ENCODE measurements at regions not wholly inside any gene's neighbourhood (a gene's known extent, or its start where the extent isn't known, plus 50 kb on each side); places are given as distances from the start of the nearest gene placed in this dataset.

DNA sequence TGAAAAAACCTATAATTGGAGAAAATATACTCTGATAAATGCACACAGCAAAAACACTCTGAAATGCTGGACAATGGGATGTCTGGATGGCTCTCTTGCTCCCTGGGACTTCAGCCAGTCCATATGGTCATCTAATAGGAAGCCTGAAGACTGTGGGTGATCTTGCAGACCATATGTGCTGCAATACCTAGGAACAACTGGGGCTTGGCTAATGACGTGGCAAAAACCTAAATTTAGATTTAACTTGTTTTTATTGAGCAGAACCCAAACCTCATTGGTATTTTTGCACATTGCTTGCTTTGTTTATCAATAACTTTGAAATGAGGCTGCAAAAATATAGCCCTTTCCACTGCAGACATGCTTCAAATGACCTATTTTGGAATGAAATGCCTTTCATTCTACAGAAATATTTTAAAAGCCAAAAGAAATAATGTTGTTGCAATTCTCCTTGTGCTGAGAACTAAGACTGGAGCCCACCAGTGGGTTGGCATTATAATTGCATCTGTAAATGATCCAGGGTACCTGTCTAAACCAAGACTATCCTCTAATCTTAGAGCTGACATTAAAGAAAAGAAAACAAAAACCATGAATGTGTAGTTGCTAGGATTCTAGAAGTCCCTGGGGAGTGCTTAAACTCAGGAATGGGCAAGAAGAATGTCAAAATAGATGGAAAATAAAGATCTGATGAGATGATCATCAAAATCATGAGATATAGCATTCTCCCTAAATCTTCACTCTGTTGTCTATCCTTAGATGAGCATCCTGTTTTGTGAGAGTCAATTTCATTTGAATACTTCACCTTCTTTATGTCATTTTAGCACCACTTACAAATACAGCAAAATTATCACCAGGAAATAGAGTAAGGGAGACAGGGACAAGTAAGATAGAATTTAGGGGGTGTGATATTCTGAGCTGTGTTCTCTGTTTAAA lies 152.1 kb upstream of the RIMS1 start:
- Histone ChIP-seq H3K4me3 (ENCODE audit: low read depth, low read length) (no peak overlapping the region), H3K27me3 (ENCODE audit: control insufficient read depth, insufficient read depth, low read length) (no peaks in the 10 kb centered on the region), H3K36me3 (ENCODE audit: control insufficient read depth, insufficient read depth, low read length) (no peaks in the 10 kb centered on the region)
- no peak for DNase-seq (ENCODE audit: low read depth)
- TF ChIP-seq, protein P1, sequence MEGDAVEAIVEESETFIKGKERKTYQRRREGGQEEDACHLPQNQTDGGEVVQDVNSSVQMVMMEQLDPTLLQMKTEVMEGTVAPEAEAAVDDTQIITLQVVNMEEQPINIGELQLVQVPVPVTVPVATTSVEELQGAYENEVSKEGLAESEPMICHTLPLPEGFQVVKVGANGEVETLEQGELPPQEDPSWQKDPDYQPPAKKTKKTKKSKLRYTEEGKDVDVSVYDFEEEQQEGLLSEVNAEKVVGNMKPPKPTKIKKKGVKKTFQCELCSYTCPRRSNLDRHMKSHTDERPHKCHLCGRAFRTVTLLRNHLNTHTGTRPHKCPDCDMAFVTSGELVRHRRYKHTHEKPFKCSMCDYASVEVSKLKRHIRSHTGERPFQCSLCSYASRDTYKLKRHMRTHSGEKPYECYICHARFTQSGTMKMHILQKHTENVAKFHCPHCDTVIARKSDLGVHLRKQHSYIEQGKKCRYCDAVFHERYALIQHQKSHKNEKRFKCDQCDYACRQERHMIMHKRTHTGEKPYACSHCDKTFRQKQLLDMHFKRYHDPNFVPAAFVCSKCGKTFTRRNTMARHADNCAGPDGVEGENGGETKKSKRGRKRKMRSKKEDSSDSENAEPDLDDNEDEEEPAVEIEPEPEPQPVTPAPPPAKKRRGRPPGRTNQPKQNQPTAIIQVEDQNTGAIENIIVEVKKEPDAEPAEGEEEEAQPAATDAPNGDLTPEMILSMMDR (IDR thresholded peaks at IDR 0.05; ENCODE audit: insufficient read depth, low read length, poor library complexity, severe bottlenecking), result no peak

DNA sequence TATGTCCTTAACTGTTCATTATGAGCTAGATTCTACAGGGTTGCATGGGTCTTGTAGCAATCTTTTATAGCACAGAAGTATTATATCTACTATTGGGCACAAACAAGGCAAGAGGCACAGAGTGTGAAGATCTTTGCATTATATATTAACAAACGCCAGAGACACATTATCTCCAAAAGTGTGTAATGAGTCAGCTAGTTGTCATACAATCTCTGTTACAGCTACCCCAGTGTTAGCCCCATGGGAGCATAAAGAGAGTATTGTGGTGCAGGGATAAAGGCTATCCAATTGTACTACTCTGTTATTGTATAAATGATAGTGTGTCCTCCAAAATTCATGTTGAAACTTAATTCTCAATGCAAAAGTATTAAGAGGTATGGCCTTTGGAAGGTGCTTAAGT lies 148.4 kb upstream of the RIMS1 start:
- Histone ChIP-seq H3K36me3 (ENCODE audit: control insufficient read depth, insufficient read depth, low read length) (no peaks in the 10 kb centered on the region), H3K27me3 (ENCODE audit: control insufficient read depth, insufficient read depth, low read length) (no peaks in the 10 kb centered on the region), H3K4me3 (ENCODE audit: low read depth, low read length) (no peak overlapping the region)
- DNase-seq (ENCODE audit: low read depth), result no peak
- TF ChIP-seq, protein P1 (IDR thresholded peaks at IDR 0.05; ENCODE audit: insufficient read depth, low read length, poor library complexity, severe bottlenecking), result no peak

GRCh38 chr6:71745525-71745924 lies 140.8 kb upstream of the RIMS1 start:
- H3K27me3 ChIP-seq (ENCODE audit: control insufficient read depth, insufficient read depth, low read length), result no peaks in the 10 kb centered on the region
- H3K36me3 ChIP-seq (ENCODE audit: control insufficient read depth, insufficient read depth, low read length), result no peaks in the 10 kb centered on the region
- H3K4me3 ChIP-seq (ENCODE audit: low read depth, low read length), result no peak overlapping the region
- no peak for DNase-seq (ENCODE audit: low read depth)
- TF ChIP-seq, protein P1 (IDR thresholded peaks at IDR 0.05; ENCODE audit: insufficient read depth, low read length, poor library complexity, severe bottlenecking), result no peak

DNA sequence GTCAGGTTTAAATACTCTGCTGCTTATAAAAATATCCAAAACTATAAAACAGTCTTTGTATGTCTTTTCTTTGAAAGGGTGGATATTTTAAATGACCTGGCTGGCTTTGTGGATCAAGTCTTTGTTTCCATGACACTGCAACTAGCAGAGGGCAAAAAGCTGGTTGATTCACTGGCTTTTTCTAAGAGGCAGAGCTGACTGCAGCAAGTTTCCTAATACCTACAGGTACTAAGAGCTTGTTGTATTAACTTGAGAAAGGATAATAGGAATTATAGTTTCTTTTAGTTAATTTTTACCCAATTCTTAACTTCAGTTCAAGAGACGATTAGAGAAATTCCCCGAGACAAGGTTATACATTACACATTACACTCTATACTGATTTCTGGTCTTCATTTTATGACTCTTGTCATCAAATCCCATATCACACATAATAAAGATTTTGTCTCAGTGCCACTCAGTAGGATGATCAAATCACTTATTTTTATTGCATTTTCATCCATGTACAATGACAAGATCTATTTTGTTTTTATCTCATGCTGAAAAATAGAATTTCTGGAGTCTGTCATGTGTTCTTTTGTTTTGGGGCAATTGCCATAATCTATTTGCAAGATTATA lies 120.1 kb upstream of the RIMS1 start:
- TF ChIP-seq, protein P1 (IDR thresholded peaks at IDR 0.05; ENCODE audit: insufficient read depth, low read length, poor library complexity, severe bottlenecking), result no peak
- DNase-seq (ENCODE audit: low read depth), result no peak
- H3K4me3 ChIP-seq (ENCODE audit: low read depth, low read length), result no peak overlapping the region
- no peaks in the 10 kb centered on the region for H3K27me3 ChIP-seq (ENCODE audit: control insufficient read depth, insufficient read depth, low read length)
- H3K36me3 ChIP-seq (ENCODE audit: control insufficient read depth, insufficient read depth, low read length), result no peaks in the 10 kb centered on the region

DNA sequence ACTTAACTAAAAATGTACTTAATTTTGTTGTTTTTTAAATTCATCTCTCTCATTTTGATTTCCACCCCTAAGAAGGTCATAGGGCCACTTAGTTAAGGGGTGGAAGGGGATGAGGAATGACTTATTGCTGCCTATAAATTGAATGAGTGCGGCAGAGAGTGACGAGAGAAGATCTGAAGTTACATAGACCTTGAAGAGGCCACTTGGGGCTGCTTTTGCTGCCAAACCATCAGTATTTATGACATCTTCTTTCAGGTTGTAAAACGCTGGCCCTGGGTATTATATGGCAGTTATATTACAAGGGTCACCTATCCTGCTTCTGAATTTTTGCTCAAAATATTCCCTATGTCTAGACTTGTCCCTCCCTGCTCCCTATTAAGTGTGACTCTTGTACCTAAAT lies 119.6 kb upstream of the RIMS1 start:
- Histone ChIP-seq H3K4me3 (ENCODE audit: low read depth, low read length) (no peak overlapping the region), H3K27me3 (ENCODE audit: control insufficient read depth, insufficient read depth, low read length) (no peaks in the 10 kb centered on the region), H3K36me3 (ENCODE audit: control insufficient read depth, insufficient read depth, low read length) (no peaks in the 10 kb centered on the region)
- no peak for DNase-seq (ENCODE audit: low read depth)
- TF ChIP-seq, protein P1 (IDR thresholded peaks at IDR 0.05; ENCODE audit: insufficient read depth, low read length, poor library complexity, severe bottlenecking), result no peak
